ENCODE measurements at regions not wholly inside any gene's neighbourhood (a gene's known extent, or its start where the extent isn't known, plus 50 kb on each side); places are given as distances from the start of the nearest gene placed in this dataset.

GRCh38 chr15:56837273-56837672 lies 81.2 kb upstream of the TCF12 start:
- Histone ChIP-seq H3K4me1 (ENCODE audit: control insufficient read depth, low read length) (peaks cover 75% of the 10 kb centered on the region), H3K27me3 (ENCODE audit: control insufficient read depth, low read length) (no peaks in the 10 kb centered on the region), H3K79me2 (ENCODE audit: control insufficient read depth, low read length) (no peaks in the 10 kb centered on the region), H3K36me3 (ENCODE audit: control insufficient read depth, low read length) (peaks cover 8% of the 10 kb centered on the region), H4K20me1 (ENCODE audit: control insufficient read depth, insufficient read depth, low read depth, low read length) (no peaks in the 10 kb centered on the region), H3K9me3 (ENCODE audit: control insufficient read depth, insufficient read depth, low read length) (peaks cover 19% of the 10 kb centered on the region; the same call in 1 of the 2 replicates), H3K27ac (ENCODE audit: low read depth, low read length) (peak overlapping the region; percentile 88), H3F3A (ENCODE audit: control insufficient read depth, insufficient read depth) (peaks cover 15% of the 10 kb centered on the region), H3K4me2 (ENCODE audit: low read length) (peak overlapping the region; percentile 68), H3K4me3 (ENCODE audit: low read length) (peak overlapping the region; percentile 57), H3K9me2 (replicated peaks; ENCODE audit: control insufficient read depth, low read length) (no peaks in the 10 kb centered on the region)
- TF ChIP-seq, protein P1, sequence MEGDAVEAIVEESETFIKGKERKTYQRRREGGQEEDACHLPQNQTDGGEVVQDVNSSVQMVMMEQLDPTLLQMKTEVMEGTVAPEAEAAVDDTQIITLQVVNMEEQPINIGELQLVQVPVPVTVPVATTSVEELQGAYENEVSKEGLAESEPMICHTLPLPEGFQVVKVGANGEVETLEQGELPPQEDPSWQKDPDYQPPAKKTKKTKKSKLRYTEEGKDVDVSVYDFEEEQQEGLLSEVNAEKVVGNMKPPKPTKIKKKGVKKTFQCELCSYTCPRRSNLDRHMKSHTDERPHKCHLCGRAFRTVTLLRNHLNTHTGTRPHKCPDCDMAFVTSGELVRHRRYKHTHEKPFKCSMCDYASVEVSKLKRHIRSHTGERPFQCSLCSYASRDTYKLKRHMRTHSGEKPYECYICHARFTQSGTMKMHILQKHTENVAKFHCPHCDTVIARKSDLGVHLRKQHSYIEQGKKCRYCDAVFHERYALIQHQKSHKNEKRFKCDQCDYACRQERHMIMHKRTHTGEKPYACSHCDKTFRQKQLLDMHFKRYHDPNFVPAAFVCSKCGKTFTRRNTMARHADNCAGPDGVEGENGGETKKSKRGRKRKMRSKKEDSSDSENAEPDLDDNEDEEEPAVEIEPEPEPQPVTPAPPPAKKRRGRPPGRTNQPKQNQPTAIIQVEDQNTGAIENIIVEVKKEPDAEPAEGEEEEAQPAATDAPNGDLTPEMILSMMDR (IDR thresholded peaks at IDR 0.05; ENCODE audit: low read depth, low read length, poor library complexity, severe bottlenecking): no peak
- TF ChIP-seq EZH2phosphoT487 (IDR thresholded peaks at IDR 0.05; ENCODE audit: borderline replicate concordance, low read length): no peak

GRCh38 chr15:56835718-56836171 lies 82.7 kb upstream of the TCF12 start:
- peak overlapping the region; percentile 30 for H3K4me2 ChIP-seq (ENCODE audit: low read length)
- peaks cover 72% of the 10 kb centered on the region for H3K4me1 ChIP-seq (ENCODE audit: control insufficient read depth, low read length)
- no peaks in the 10 kb centered on the region for H3K9me2 ChIP-seq (replicated peaks; ENCODE audit: control insufficient read depth, low read length)
- H3K27me3 ChIP-seq (ENCODE audit: control insufficient read depth, low read length): no peaks in the 10 kb centered on the region
- TF ChIP-seq EZH2phosphoT487 (IDR thresholded peaks at IDR 0.05; ENCODE audit: borderline replicate concordance, low read length): no peak
- TF ChIP-seq, protein P1 (IDR thresholded peaks at IDR 0.05; ENCODE audit: low read depth, low read length, poor library complexity, severe bottlenecking): no peak
- H3F3A ChIP-seq (ENCODE audit: control insufficient read depth, insufficient read depth): peaks cover 18% of the 10 kb centered on the region
- H3K9me3 ChIP-seq (ENCODE audit: control insufficient read depth, insufficient read depth, low read length): peaks cover 9% of the 10 kb centered on the region; the same call in 1 of the 2 replicates
- H3K4me3 ChIP-seq (ENCODE audit: low read length): no peak overlapping the region
- no peaks in the 10 kb centered on the region for H3K79me2 ChIP-seq (ENCODE audit: control insufficient read depth, low read length)
- H3K27ac ChIP-seq (ENCODE audit: low read depth, low read length): peak overlapping the region; percentile 12; the same call in 1 of the 2 replicates
- no peaks in the 10 kb centered on the region for H4K20me1 ChIP-seq (ENCODE audit: control insufficient read depth, insufficient read depth, low read depth, low read length)
- peaks cover 8% of the 10 kb centered on the region for H3K36me3 ChIP-seq (ENCODE audit: control insufficient read depth, low read length)

DNA sequence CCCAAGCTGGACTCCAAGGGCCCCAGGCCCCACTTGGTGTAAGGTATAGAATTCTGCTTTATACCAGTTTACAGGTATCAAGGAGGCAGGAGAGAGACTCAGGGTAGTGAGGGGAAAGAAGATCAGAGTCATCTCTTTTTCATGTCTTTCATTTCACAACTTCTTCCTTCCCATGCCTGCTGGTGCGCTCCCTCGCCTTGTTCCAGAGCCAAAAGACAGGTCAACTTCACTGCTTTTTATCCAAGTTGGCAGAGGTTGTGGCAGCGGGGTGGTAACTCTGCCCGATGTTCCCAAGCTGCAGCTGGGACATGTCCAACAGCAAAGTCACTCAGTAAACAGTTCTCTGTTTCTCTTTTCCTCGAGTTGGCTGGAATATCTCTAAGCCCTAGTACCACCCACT lies 86.3 kb upstream of the TCF12 start:
- Histone ChIP-seq H3K4me2 (ENCODE audit: low read length) (no peak overlapping the region), H3K9me3 (ENCODE audit: control insufficient read depth, insufficient read depth, low read length) (no peaks in the 10 kb centered on the region)

More for the DNA sequence above, 86.3 kb upstream of the TCF12 start:
- H3F3A ChIP-seq (ENCODE audit: control insufficient read depth, insufficient read depth): peaks cover 6% of the 10 kb centered on the region; the same call in 1 of the 2 replicates
- no peaks in the 10 kb centered on the region for H3K9me2 ChIP-seq (replicated peaks; ENCODE audit: control insufficient read depth, low read length)
- no peak overlapping the region for H3K4me3 ChIP-seq (ENCODE audit: low read length)
- H3K36me3 ChIP-seq (ENCODE audit: control insufficient read depth, low read length): no peaks in the 10 kb centered on the region
- no peaks in the 10 kb centered on the region for H3K79me2 ChIP-seq (ENCODE audit: control insufficient read depth, low read length)
- no peaks in the 10 kb centered on the region for H3K27me3 ChIP-seq (ENCODE audit: control insufficient read depth, low read length)
- H4K20me1 ChIP-seq (ENCODE audit: control insufficient read depth, insufficient read depth, low read depth, low read length): no peaks in the 10 kb centered on the region
- H3K4me1 ChIP-seq (ENCODE audit: control insufficient read depth, low read length): peaks cover 50% of the 10 kb centered on the region
- no peak overlapping the region for H3K27ac ChIP-seq (ENCODE audit: low read depth, low read length)
- no peak for TF ChIP-seq EZH2phosphoT487 (IDR thresholded peaks at IDR 0.05; ENCODE audit: borderline replicate concordance, low read length)
- TF ChIP-seq, protein P1 (IDR thresholded peaks at IDR 0.05; ENCODE audit: low read depth, low read length, poor library complexity, severe bottlenecking): no peak
